RWPE2 (cell line): ENCODE measurements at regions not wholly inside any gene's neighbourhood (a gene's known extent, or its start where the extent isn't known, plus 50 kb on each side); places are given as distances from the start of the nearest gene placed in this dataset.

Experiments used
- ATAC-seq: fragments of 200-7000 bp; cut with Tn5 transposase; 3 replicates; pipeline ENCODE4 v1.9.1; 2021; ENCODE audit warnings: low read depth
- DNase-seq: peaks from one replicate; pipeline ENCODE4 v3.0.0-alpha.2; 2020; ENCODE audit warnings: low spot score
- H3K27ac ChIP-seq: fragments of 450-650 bp; 2 replicates; pipeline ENCODE4 v1.5.1; 2017; ENCODE audit warnings: mild to moderate bottlenecking; ENCODE audit not compliant: poor library complexity, severe bottlenecking
- H3K27me3 ChIP-seq: fragments of 250-450 bp; sonication (Bioruptor Pico); 2 replicates; pipeline ENCODE4 v1.5.1; 2021; ENCODE audit warnings: mild to moderate bottlenecking, moderate library complexity; ENCODE audit not compliant: insufficient read depth, poor library complexity, severe bottlenecking
- H3K36me3 ChIP-seq: fragments of 250-450 bp; sonication (Bioruptor Pico); 2 replicates; pipeline ENCODE4 v1.5.1; 2020; ENCODE audit warnings: low read depth, mild to moderate bottlenecking, moderate library complexity
- H3K4me1 ChIP-seq: fragments of 250-450 bp; sonication (Bioruptor Pico); 2 replicates; pipeline ENCODE4 v1.5.1; 2021; ENCODE audit warnings: mild to moderate bottlenecking, moderate library complexity; ENCODE audit not compliant: insufficient read depth, poor library complexity, severe bottlenecking
- H3K4me3 ChIP-seq: fragments of 250-450 bp; sonication (Bioruptor Pico); 2 replicates; pipeline ENCODE4 v1.5.1; 2021; ENCODE audit warnings: mild to moderate bottlenecking, moderate library complexity; ENCODE audit not compliant: severe bottlenecking
- H3K9me3 ChIP-seq: fragments of 250-450 bp; sonication (Bioruptor Pico); 2 replicates; pipeline ENCODE4 v1.5.1; 2021; ENCODE audit warnings: mild to moderate bottlenecking, moderate library complexity; ENCODE audit not compliant: severe bottlenecking
- TF ChIP-seq, protein P1 (sequence below): fragments of 450-650 bp; IDR thresholded peaks from one replicate; pipeline ENCODE4 v1.5.1; 2017; ENCODE audit warnings: mild to moderate bottlenecking, moderate library complexity; ENCODE audit not compliant: poor library complexity, severe bottlenecking

DNA sequence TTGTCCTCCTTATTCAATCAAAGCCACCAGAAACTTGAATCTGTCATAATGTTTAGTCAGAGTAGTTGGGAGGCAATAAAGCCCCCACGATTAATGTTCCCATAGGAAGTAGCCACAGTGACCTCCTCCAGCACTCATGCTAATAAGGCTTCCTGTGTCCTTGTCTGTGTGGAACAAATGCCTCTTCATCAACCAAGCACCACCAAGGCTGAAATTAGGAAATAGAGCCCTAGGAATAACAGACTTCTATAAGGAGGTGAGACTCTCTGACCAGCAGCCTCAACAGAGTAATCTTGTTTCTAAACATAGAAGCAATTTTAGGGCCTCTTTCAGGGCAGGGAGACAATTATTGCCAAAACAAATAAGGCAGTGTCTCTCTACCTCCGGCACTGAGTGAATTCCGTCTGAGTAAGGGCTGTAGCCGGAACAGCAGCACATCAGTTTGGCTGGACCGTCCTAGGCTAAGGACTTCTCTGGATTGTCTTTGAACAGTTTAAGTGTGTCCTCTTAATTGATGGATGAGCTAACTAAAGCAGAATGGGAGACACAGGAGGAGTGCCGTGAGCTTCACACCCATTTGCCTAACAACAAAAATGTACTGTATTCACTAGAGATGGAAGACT, 329.2 kb upstream of the HAND2 start:
- no peak for ATAC-seq
- TF ChIP-seq, protein P1, sequence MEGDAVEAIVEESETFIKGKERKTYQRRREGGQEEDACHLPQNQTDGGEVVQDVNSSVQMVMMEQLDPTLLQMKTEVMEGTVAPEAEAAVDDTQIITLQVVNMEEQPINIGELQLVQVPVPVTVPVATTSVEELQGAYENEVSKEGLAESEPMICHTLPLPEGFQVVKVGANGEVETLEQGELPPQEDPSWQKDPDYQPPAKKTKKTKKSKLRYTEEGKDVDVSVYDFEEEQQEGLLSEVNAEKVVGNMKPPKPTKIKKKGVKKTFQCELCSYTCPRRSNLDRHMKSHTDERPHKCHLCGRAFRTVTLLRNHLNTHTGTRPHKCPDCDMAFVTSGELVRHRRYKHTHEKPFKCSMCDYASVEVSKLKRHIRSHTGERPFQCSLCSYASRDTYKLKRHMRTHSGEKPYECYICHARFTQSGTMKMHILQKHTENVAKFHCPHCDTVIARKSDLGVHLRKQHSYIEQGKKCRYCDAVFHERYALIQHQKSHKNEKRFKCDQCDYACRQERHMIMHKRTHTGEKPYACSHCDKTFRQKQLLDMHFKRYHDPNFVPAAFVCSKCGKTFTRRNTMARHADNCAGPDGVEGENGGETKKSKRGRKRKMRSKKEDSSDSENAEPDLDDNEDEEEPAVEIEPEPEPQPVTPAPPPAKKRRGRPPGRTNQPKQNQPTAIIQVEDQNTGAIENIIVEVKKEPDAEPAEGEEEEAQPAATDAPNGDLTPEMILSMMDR, result no peak
- H3K36me3 ChIP-seq, result no peaks in the 10 kb centered on the region

DNA sequence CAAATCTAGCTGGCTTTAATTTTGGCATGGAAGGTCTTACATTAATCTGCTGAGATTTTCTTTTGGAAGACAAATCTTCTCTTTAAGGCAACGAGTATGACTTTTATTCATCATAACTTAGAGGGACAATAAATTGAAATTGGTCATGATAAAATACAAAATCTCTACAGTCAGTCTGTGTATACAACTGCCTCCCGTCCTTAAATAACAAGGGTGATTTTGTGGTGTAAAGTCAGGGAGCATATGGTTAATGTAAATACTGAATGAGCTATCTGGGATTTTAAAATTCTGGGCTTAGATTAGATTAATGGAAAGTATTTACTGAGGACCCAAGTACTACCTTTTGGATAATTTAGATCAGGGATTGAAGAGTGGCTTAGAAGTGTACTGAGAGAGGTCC, 328.4 kb upstream of the HAND2 start:
- TF ChIP-seq, protein P1, result no peak
- ATAC-seq (no peak), DNase-seq (no peak)
- H3K27ac ChIP-seq, result no peak overlapping the region
- H3K27me3 ChIP-seq, result peaks cover 4% of the 10 kb centered on the region
- no peaks in the 10 kb centered on the region for H3K9me3 ChIP-seq
- H3K4me3 ChIP-seq, result no peak overlapping the region
- H3K4me1 ChIP-seq, result no peaks in the 10 kb centered on the region
- H3K36me3 ChIP-seq, result no peaks in the 10 kb centered on the region

More for the DNA sequence above, 329.2 kb upstream of the HAND2 start:
- peaks cover 4% of the 10 kb centered on the region for H3K27me3 ChIP-seq
- DNase-seq, result no peak
- H3K27ac ChIP-seq, result no peak overlapping the region
- no peak overlapping the region for H3K4me3 ChIP-seq
- H3K4me1 ChIP-seq, result no peaks in the 10 kb centered on the region
- H3K9me3 ChIP-seq, result no peaks in the 10 kb centered on the region

DNA sequence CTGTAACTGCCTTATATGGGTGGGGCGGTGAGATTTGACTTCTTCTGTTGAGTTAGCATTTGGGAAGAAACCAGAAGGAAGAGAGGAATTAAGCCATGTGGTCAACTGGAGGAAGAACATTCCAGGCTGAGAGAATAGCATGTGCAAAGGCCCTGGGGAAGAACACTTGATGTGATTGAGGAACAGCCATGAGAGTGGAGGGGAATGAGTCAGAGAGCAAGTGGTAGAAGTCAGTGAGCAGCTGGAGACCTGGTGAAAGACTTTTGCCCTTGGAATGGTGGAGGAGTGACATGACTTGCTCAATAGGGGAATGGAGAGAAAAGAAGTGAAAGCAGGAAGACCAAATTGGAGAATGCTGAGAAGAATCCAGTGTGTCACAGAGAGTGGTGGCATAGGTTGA, 327.8 kb upstream of the HAND2 start:
- Histone ChIP-seq H3K36me3 (no peaks in the 10 kb centered on the region), H3K27ac (no peak overlapping the region), H3K27me3 (peaks cover 4% of the 10 kb centered on the region), H3K4me1 (no peaks in the 10 kb centered on the region), H3K9me3 (no peaks in the 10 kb centered on the region), H3K4me3 (no peak overlapping the region)
- ATAC-seq, result no peak
- DNase-seq, result no peak
- TF ChIP-seq, protein P1, result no peak

DNA sequence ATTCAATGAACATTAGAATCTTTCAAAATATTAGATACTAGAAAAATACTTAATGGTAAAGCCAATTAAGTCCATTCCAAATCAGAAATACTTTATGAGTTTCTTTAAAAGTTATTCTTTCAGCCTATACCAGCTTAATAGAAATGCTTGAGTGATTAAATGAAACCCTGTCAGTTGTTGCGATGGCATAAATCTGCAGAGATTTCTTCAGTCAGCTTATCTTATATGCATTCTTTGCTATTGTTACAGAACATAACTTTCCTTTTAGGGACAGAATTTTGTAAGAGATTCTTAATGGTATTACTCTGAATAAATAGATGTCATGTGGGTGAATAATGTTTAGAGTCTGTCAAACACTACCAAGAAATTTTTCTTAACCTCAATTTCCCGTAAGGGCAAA, 325.0 kb upstream of the HAND2 start:
- peaks cover 4% of the 10 kb centered on the region for H3K27me3 ChIP-seq
- H3K4me3 ChIP-seq, result no peak overlapping the region
- no peaks in the 10 kb centered on the region for H3K4me1 ChIP-seq
- H3K36me3 ChIP-seq, result no peaks in the 10 kb centered on the region
- H3K9me3 ChIP-seq, result no peaks in the 10 kb centered on the region
- ATAC-seq (no peak), DNase-seq (no peak)
- no peak overlapping the region for H3K27ac ChIP-seq
- TF ChIP-seq, protein P1, result no peak

DNA sequence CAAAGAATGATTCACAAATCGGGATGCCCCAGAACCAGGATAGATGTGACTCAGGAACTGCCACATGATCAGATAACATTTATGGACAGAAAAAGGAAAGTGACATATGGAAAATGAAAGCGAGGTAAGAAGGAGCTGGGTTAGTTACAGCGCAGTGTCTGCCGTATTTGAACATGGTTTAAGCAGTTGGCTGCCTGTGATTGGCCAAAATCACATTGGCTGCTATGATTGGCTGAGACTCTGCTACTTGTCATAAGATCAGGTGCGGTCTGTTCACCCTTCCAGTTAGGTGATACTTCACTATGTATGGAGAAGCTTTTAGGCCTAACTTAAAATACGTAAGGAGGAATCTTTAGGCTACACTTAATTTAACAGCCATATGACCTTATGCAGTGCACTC, 322.7 kb upstream of the HAND2 start:
- H3K4me3 ChIP-seq, result no peak overlapping the region
- H3K36me3 ChIP-seq, result no peaks in the 10 kb centered on the region
- H3K9me3 ChIP-seq, result no peaks in the 10 kb centered on the region
- peaks cover 4% of the 10 kb centered on the region for H3K27me3 ChIP-seq
- no peaks in the 10 kb centered on the region for H3K4me1 ChIP-seq
- H3K27ac ChIP-seq, result no peak overlapping the region
- TF ChIP-seq, protein P1, result no peak
- DNase-seq (no peak), ATAC-seq (no peak)
